Mesenchymal stem cell (in vitro differentiated cells and primary cell): ENCODE measurements at regions not wholly inside any gene's neighbourhood (a gene's known extent, or its start where the extent isn't known, plus 50 kb on each side); places are given as distances from the start of the nearest gene placed in this dataset.

Experiments used
- DNase-seq: peaks from one replicate; pipeline ENCODE4 v3.0.0-alpha.2; 2013
- H2AFZ ChIP-seq: one replicate; pipeline ENCODE4 v1.6.1; 2013; ENCODE audit warnings: low read depth, mild to moderate bottlenecking, control low read depth, inconsistent platforms, low read length, moderate library complexity
- H2AK5ac ChIP-seq: 2 replicates; pipeline ENCODE4 v1.6.1; 2013; ENCODE audit warnings: low read length, moderate library complexity, mild to moderate bottlenecking, inconsistent platforms; ENCODE audit not compliant: severe bottlenecking
- H2BK120ac ChIP-seq: one replicate; pipeline ENCODE4 v1.6.1; 2013; ENCODE audit warnings: low read depth, mild to moderate bottlenecking, inconsistent platforms, low read length, moderate library complexity
- H2BK12ac ChIP-seq, 2 experiments: one replicate each; pipeline ENCODE4 v1.6.1; 2013; ENCODE audit warnings: inconsistent platforms in 2 of 2, low read length in 2 of 2, mild to moderate bottlenecking in 2 of 2, moderate library complexity in 2 of 2, control low read depth in 1 of 2
- H2BK15ac ChIP-seq: one replicate; pipeline ENCODE4 v1.6.1; 2013; ENCODE audit warnings: mild to moderate bottlenecking, low read depth, inconsistent platforms; ENCODE audit not compliant: poor library complexity, severe bottlenecking
- H2BK5ac ChIP-seq: 2 replicates; pipeline ENCODE4 v1.6.1; 2013; ENCODE audit warnings: low read depth, mild to moderate bottlenecking, low read length, control low read depth, inconsistent platforms; ENCODE audit not compliant: poor library complexity, severe bottlenecking
- H3K14ac ChIP-seq, 2 experiments: one replicate each; pipeline ENCODE4 v1.6.1; 2013; ENCODE audit warnings: inconsistent platforms in 2 of 2, low read length in 2 of 2, control low read depth in 1 of 2, mild to moderate bottlenecking in 1 of 2, moderate library complexity in 1 of 2
- H3K18ac ChIP-seq, 2 experiments: one replicate each; pipeline ENCODE4 v1.6.1; 2013; ENCODE audit warnings: inconsistent platforms in 2 of 2, low read length in 2 of 2, control low read depth in 1 of 2, low read depth in 1 of 2, mild to moderate bottlenecking in 1 of 2
- H3K23ac ChIP-seq, 2 experiments: one replicate each; pipeline ENCODE4 v1.6.1; 2013; ENCODE audit warnings: inconsistent platforms in 2 of 2, low read length in 2 of 2, mild to moderate bottlenecking in 2 of 2, moderate library complexity in 2 of 2, control low read depth in 1 of 2
- H3K27ac ChIP-seq: 2 replicates; pipeline ENCODE4 v1.5.1; 2013; ENCODE audit warnings: mild to moderate bottlenecking, moderate library complexity, low read length, control low read depth, inconsistent platforms; ENCODE audit not compliant: poor library complexity, severe bottlenecking
- H3K27me3 ChIP-seq, 2 experiments: 2 replicates each; pipeline versions ENCODE4 v1.6.1 to v1.7.0; 2013; ENCODE audit warnings: low read length in 2 of 2, mild to moderate bottlenecking in 2 of 2, moderate library complexity in 2 of 2, control low read depth in 1 of 2, inconsistent platforms in 1 of 2; ENCODE audit not compliant: control insufficient read depth in 1 of 2, insufficient read depth in 1 of 2
- H3K36me3 ChIP-seq, 2 experiments: 2 replicates each; pipeline versions ENCODE4 v1.6.1 to v1.7.0; 2013; ENCODE audit warnings: low read length in 2 of 2, control low read depth in 1 of 2, inconsistent platforms in 1 of 2, low read depth in 1 of 2, mild to moderate bottlenecking in 1 of 2; ENCODE audit not compliant: insufficient read depth in 2 of 2, control insufficient read depth in 1 of 2
- H3K4ac ChIP-seq, 2 experiments: one replicate each; pipeline ENCODE4 v1.6.1; 2013; ENCODE audit warnings: inconsistent platforms in 2 of 2, low read length in 2 of 2, mild to moderate bottlenecking in 2 of 2, moderate library complexity in 2 of 2, control low read depth in 1 of 2, low read depth in 1 of 2
- H3K4me1 ChIP-seq: 2 replicates; pipeline ENCODE4 v1.6.1; 2013; ENCODE audit warnings: low read depth, low read length, control low read depth; ENCODE audit not compliant: control insufficient read depth, insufficient read depth
- H3K4me2 ChIP-seq: 2 replicates; pipeline ENCODE4 v1.6.1; 2013; ENCODE audit warnings: low read length, mild to moderate bottlenecking, inconsistent platforms; ENCODE audit not compliant: poor library complexity, severe bottlenecking
- H3K4me3 ChIP-seq, 2 experiments: 2 replicates each; pipeline versions ENCODE4 v1.5.1 to v1.7.0; 2013; ENCODE audit warnings: low read length in 2 of 2, mild to moderate bottlenecking in 2 of 2, control low read depth in 1 of 2, low read depth in 1 of 2; ENCODE audit not compliant: insufficient read depth in 1 of 2
- H3K79me1 ChIP-seq: replicated peaks from 2 replicates; pipeline ENCODE4 v1.6.1; 2013; ENCODE audit warnings: mild to moderate bottlenecking, control low read depth, low read length, inconsistent platforms; ENCODE audit not compliant: poor library complexity, severe bottlenecking
- H3K9ac ChIP-seq: 2 replicates; pipeline ENCODE4 v1.7.0; 2013; ENCODE audit warnings: mild to moderate bottlenecking, low read length, moderate library complexity
- H3K9me3 ChIP-seq: 2 replicates; pipeline ENCODE4 v1.7.0; 2013; ENCODE audit warnings: mild to moderate bottlenecking, low read length; ENCODE audit not compliant: control insufficient read depth
- H4K8ac ChIP-seq: one replicate; pipeline ENCODE4 v1.6.1; 2013; ENCODE audit warnings: inconsistent platforms, mild to moderate bottlenecking, low read length, moderate library complexity
- H4K91ac ChIP-seq: one replicate; pipeline ENCODE4 v1.6.1; 2013; ENCODE audit warnings: mild to moderate bottlenecking, low read length, inconsistent platforms
- WGBS: methylation state at CpG from one replicate; pipeline ENCODE4 v1.1.7; 2013; ENCODE audit warnings: mixed read lengths; 5-methylcytosine and 5-hydroxymethylcytosine counted together

DNA sequence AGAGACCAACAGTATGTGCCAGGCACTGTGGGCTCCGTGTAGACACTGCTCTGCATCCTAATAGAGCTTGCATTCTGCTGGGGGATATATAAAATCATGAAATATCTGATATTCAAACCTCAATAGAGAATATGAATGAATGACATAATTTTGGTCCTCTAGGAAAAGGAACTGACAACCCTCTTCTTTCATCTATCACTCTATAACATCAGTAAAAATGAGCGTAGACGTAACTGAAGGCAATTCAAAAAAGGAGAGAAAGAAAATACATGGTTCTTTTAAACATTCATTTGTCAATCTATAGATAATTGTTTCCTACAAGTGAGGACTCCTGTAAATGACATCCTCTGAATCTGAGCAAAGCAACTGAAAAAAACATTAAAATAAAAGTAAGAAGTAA is 607.4 kb upstream of the LRRN3 start:
- Histone ChIP-seq H3K36me3 (no peaks in the 10 kb centered on the region), H2BK120ac (no peak overlapping the region), H3K9me3 (peaks cover 8% of the 10 kb centered on the region), H4K91ac (no peak overlapping the region), H3K4me2 (no peak overlapping the region), H2BK5ac (no peak overlapping the region), H4K8ac (no peak overlapping the region), H3K4me1 (no peaks in the 10 kb centered on the region), H3K18ac (no peak overlapping the region), H3K4ac (no peak overlapping the region), H2AFZ (no peak overlapping the region), H2AK5ac (no peak overlapping the region), H3K27me3 (no peaks in the 10 kb centered on the region), H2BK12ac (no peak overlapping the region), H3K79me1 (no peaks in the 10 kb centered on the region), H2BK15ac (no peak overlapping the region), H3K9ac (no peak overlapping the region), H3K27ac (no peak overlapping the region), H3K4me3 (no peak overlapping the region), H3K14ac (no peak overlapping the region), H3K23ac (no peak overlapping the region)
- DNase-seq: no peak
- no CpG with 5 or more reads among the region's 3 CpGs for WGBS

DNA sequence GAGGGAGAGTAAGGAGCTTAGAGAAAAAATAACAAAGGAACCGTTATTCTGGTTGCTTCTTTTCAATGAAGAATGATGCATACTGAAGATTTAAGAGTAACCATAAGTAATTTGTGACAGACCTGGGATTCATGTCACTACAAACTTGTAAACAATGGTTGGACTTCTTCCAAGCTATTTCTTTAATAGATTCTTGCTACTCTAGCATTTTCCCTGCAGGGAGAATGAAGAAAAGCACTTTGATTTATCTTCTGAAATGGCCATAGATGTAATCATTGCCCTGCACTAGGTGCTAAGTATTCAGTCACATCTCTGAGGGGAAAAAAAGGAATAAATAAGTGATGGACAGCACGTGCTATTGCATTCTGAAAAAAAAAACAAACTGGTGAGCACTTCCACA is 606.6 kb upstream of the LRRN3 start:
- Histone ChIP-seq H2AFZ (no peak overlapping the region), H3K14ac (no peak overlapping the region), H3K18ac (no peak overlapping the region), H2BK12ac (no peak overlapping the region), H3K27ac (no peak overlapping the region), H3K36me3 (no peaks in the 10 kb centered on the region), H3K27me3 (no peaks in the 10 kb centered on the region), H2BK120ac (no peak overlapping the region), H3K4me3 (no peak overlapping the region), H3K4me1 (no peaks in the 10 kb centered on the region), H3K9me3 (peaks cover 5% of the 10 kb centered on the region), H3K4me2 (no peak overlapping the region), H2BK5ac (no peak overlapping the region), H4K8ac (no peak overlapping the region), H3K23ac (no peak overlapping the region), H4K91ac (no peak overlapping the region), H2AK5ac (no peak overlapping the region), H2BK15ac (no peak overlapping the region), H3K9ac (no peak overlapping the region), H3K4ac (no peak overlapping the region), H3K79me1 (no peaks in the 10 kb centered on the region)
- DNase-seq: no peak
- 68% methylated on average over 2 of the region's 2 CpGs for WGBS

- H3K4ac ChIP-seq: no peak overlapping the region
- H3K4me2 ChIP-seq: no peak overlapping the region
These were observed 604.4 kb upstream of the LRRN3 start for GRCh38 chr7:110486549-110486948.

DNA sequence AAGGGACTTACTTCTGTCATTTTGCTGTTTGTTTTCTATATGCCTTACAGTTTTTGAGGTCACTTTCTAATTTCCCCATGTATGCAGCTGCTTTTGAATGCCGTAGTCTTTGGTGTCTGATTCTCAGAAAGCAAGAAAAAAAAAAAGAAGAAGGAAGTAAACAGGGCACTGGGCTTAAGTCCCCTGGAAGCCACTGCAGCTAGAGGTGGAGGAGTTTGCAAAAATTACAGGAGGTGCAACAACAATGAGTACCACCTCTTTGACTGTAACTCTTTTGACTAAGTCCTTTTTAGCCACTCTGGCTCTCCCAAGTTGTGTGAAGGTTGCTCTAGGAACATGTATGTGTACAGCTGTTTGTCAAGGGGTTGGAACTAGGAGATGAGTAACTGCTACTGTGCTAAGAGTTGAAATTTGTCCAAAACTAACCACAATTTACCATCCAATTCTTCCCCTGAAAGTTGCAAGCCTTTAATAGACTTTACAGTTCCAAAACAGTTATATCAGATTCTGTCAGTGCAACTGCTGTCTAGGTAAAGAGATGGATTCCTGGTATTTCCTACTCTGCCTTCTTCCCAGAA is 588.0 kb upstream of the LRRN3 start:
- Histone ChIP-seq H4K91ac (no peak overlapping the region), H2AK5ac (no peak overlapping the region), H3K27ac (no peak overlapping the region), H2BK12ac (no peak overlapping the region), H3K4me3 (no peak overlapping the region), H3K14ac (no peak overlapping the region), H3K36me3 (no peaks in the 10 kb centered on the region), H2BK120ac (no peak overlapping the region), H3K4me1 (no peaks in the 10 kb centered on the region), H3K4ac (no peak overlapping the region), H3K79me1 (no peaks in the 10 kb centered on the region), H3K9ac (no peak overlapping the region), H3K4me2 (no peak overlapping the region), H2AFZ (no peak overlapping the region), H2BK15ac (no peak overlapping the region), H3K23ac (no peak overlapping the region), H3K18ac (no peak overlapping the region), H2BK5ac (no peak overlapping the region), H3K27me3 (no peaks in the 10 kb centered on the region), H4K8ac (no peak overlapping the region), H3K9me3 (no peaks in the 10 kb centered on the region)
- peak; percentile 42 for DNase-seq
- 76% methylated on average over 1 of the region's 1 CpG for WGBS

More at GRCh38 chr7:110486549-110486948, 604.4 kb upstream of the LRRN3 start:
- H3K14ac ChIP-seq: no peak overlapping the region
- H2BK12ac ChIP-seq: no peak overlapping the region
- H2AK5ac ChIP-seq: no peak overlapping the region
- no peak overlapping the region for H3K23ac ChIP-seq
- H3K9me3 ChIP-seq: peaks cover 3% of the 10 kb centered on the region
- WGBS: 93% methylated on average over 2 of the region's 2 CpGs
- H3K4me1 ChIP-seq: no peaks in the 10 kb centered on the region
- H4K8ac ChIP-seq: no peak overlapping the region
- H2BK15ac ChIP-seq: no peak overlapping the region
- no peak overlapping the region for H3K27ac ChIP-seq
- H4K91ac ChIP-seq: no peak overlapping the region
- no peaks in the 10 kb centered on the region for H3K36me3 ChIP-seq
- no peaks in the 10 kb centered on the region for H3K79me1 ChIP-seq
- H3K27me3 ChIP-seq: no peaks in the 10 kb centered on the region
- no peak overlapping the region for H3K4me3 ChIP-seq
- H2BK120ac ChIP-seq: no peak overlapping the region
- H3K18ac ChIP-seq: no peak overlapping the region
- H3K9ac ChIP-seq: no peak overlapping the region
- H2BK5ac ChIP-seq: no peak overlapping the region
- H2AFZ ChIP-seq: no peak overlapping the region
- no peak for DNase-seq
